Stimulated activated naive B cell treated with anti-CD40 and anti-IgM and Interleukin-4, amounts not matched to agents 10 μg/mL and 1 μg/mL and 100 μg/mL, for 72 hours (primary cell): ENCODE measurements at regions not wholly inside any gene's neighbourhood (a gene's known extent, or its start where the extent isn't known, plus 50 kb on each side); places are given as distances from the start of the nearest gene placed in this dataset.

Experiments used
- ATAC-seq, 2 donors: fragments of 150-1000 bp; cut with Tn5 transposase; replicated peaks; 2 replicates each; pipeline ENCODE4 v1.10.0; 2021; ENCODE audit warnings: moderate library complexity in 1 of 2
- DNase-seq: peaks from one replicate; pipeline ENCODE4 v3.0.0; 2021
- H3K27ac Mint-ChIP-seq: one replicate; pipeline ENCODE4 v1.8.0; 2022; ENCODE audit warnings: mild to moderate bottlenecking, mixed read lengths
- H3K27me3 Mint-ChIP-seq, 2 donors: one replicate each; pipeline ENCODE4 v1.8.0; 2022; ENCODE audit warnings: mixed read lengths in 2 of 2
- H3K36me3 Mint-ChIP-seq, 2 donors: one replicate each; pipeline ENCODE4 v1.8.0; 2022; ENCODE audit warnings: mixed read lengths in 2 of 2, mild to moderate bottlenecking in 1 of 2
- H3K4me1 Mint-ChIP-seq, 2 donors: one replicate each; pipeline ENCODE4 v1.8.0; 2022; ENCODE audit warnings: mixed read lengths in 2 of 2, mild to moderate bottlenecking in 1 of 2
- H3K4me3 Mint-ChIP-seq, 2 donors: one replicate each; pipeline ENCODE4 v1.8.0; 2022; ENCODE audit warnings: mild to moderate bottlenecking in 2 of 2, mixed read lengths in 2 of 2, moderate library complexity in 1 of 2
- H3K9me3 Mint-ChIP-seq, 2 donors: one replicate each; pipeline ENCODE4 v1.8.0; 2022; ENCODE audit warnings: mixed read lengths in 2 of 2, mild to moderate bottlenecking in 1 of 2

DNA sequence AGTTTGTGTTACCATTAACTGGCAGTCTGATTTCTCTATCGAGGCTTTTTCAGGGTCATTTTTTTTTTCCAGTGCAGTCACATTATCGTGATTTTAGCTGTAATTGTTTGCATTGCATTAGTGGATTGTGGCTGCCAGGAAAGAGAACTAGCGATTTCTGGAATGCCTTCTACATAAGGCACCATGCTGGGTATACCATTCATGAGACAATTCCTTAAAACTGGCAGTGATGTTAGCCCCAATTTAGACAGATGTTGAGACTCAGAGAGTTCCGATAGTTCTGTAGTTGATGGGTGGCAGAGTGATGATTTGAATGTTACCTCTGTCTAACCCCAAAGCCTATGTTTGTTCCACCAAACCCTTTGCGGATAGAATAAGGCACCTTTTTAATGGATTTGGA lies 175.4 kb upstream of the TENM3 start:
- ATAC-seq (no peak), DNase-seq (no peak)
- Mint-ChIP-seq H3K9me3 (peaks cover 1 to 7% of the 10 kb centered on the region in 2 donors), H3K4me1 (no peaks in the 10 kb centered on the region), H3K27ac (no peak overlapping the region), H3K4me3 (no peak overlapping the region), H3K27me3 (no peaks in the 10 kb centered on the region), H3K36me3 (no peaks in the 10 kb centered on the region)

DNA sequence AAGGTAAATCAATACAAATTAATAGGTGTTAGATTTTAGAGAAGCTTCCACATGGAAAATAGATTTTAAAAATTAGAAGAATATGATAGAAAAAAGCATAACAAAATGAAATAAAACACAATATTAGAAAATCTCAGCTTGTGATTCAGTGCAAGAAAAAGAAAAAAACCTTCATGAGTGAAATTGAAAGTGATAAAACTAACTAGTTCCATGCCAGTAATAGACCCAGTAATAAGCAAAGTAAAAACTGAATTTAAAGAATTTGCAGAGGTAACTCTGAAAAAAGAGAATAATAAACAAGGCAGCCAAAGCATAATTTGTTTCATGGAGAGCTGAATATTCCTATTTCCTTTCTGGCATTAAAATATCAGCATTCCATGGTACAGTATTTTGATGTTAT lies 174.3 kb upstream of the TENM3 start:
- peaks cover 1 to 3% of the 10 kb centered on the region in 2 donors for H3K9me3 Mint-ChIP-seq
- no peaks in the 10 kb centered on the region for H3K4me1 Mint-ChIP-seq
- no peaks in the 10 kb centered on the region for H3K27me3 Mint-ChIP-seq
- no peak overlapping the region for H3K4me3 Mint-ChIP-seq
- no peak overlapping the region for H3K27ac Mint-ChIP-seq
- DNase-seq (no peak), ATAC-seq (no peak)
- no peaks in the 10 kb centered on the region for H3K36me3 Mint-ChIP-seq

DNA sequence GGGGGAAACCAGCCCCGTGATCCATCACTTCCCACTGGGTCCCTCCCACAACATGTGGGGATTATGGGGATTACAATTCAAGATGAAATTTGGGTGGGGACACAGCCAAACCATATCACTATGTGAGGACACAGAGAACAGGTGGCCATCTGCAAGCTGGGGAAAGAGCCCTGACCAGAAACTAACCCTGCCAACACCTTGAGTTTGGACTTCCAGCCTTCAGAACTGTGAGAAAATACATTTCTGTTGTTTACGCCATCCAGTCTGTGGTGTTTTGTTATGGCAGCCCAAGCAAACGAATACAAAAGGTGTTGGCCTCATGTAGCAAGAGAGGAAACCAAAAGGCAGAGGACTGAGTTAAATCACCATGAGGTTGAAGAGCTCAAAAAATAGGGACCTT lies 169.9 kb upstream of the TENM3 start:
- ATAC-seq (no peak), DNase-seq (no peak)
- no peaks in the 10 kb centered on the region for H3K4me1 Mint-ChIP-seq
- H3K9me3 Mint-ChIP-seq, result peaks cover 6 to 7% of the 10 kb centered on the region in 2 donors
- no peak overlapping the region for H3K4me3 Mint-ChIP-seq
- no peaks in the 10 kb centered on the region for H3K36me3 Mint-ChIP-seq
- H3K27ac Mint-ChIP-seq, result no peak overlapping the region
- no peaks in the 10 kb centered on the region for H3K27me3 Mint-ChIP-seq

DNA sequence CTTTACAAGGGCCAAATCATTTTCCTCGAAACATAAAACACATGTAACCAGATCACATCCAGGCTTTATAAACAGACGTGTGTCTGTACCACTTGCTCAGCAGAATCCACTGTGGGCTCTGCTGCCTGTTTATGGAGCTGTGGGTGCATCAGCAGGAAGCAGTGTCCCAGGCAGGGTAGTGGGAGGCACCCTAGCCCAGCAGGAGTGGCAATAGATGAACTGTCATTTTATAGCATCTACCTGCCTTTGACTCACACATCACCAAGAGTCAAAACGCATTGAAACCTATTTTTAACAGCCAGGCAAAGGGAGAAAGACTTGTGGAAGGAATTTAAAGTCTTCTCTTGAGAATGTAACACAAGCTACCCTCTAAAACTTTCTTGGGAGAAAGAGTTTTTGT lies 169.1 kb upstream of the TENM3 start:
- no peaks in the 10 kb centered on the region for H3K4me1 Mint-ChIP-seq
- no peaks in the 10 kb centered on the region for H3K36me3 Mint-ChIP-seq
- peaks cover 6 to 12% of the 10 kb centered on the region in 2 donors for H3K9me3 Mint-ChIP-seq

DNA sequence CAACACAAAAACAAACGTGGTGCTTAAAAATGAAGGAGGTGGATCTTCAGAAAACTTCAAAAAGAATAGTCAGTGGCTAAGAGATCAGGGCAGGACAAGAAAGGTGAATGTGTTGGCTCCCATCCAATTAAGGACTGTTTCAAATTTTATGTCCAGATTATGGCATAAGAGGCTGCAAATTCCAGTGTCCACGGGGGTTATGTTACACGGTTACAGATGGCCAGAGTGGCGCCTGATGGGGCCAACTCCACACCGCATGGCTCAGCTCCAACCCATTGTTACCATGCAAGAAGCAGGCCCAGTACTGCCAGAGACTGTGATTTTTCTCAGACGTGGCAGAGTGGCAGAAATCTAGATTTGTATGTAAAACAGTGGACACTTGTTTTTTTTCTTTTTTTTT lies 168.4 kb upstream of the TENM3 start:
- ATAC-seq, result no peak
- H3K27ac Mint-ChIP-seq, result no peak overlapping the region
- H3K4me1 Mint-ChIP-seq, result no peaks in the 10 kb centered on the region
- no peak for DNase-seq
- H3K36me3 Mint-ChIP-seq, result no peaks in the 10 kb centered on the region
- H3K27me3 Mint-ChIP-seq, result no peaks in the 10 kb centered on the region
- peaks cover 6 to 12% of the 10 kb centered on the region in 2 donors for H3K9me3 Mint-ChIP-seq
- no peak overlapping the region for H3K4me3 Mint-ChIP-seq

More for the DNA sequence above, 169.1 kb upstream of the TENM3 start:
- DNase-seq, result no peak
- no peaks in the 10 kb centered on the region for H3K27me3 Mint-ChIP-seq
- ATAC-seq, result no peak
- no peak overlapping the region for H3K4me3 Mint-ChIP-seq
- H3K27ac Mint-ChIP-seq, result no peak overlapping the region

- no peak overlapping the region for H3K4me3 Mint-ChIP-seq
- H3K36me3 Mint-ChIP-seq, result no peaks in the 10 kb centered on the region
- ATAC-seq (no peak), DNase-seq (no peak)
- H3K27ac Mint-ChIP-seq, result no peak overlapping the region
- H3K9me3 Mint-ChIP-seq, result peaks cover 0 to 4% of the 10 kb centered on the region in 2 donors
- H3K27me3 Mint-ChIP-seq, result no peaks in the 10 kb centered on the region
- no peaks in the 10 kb centered on the region for H3K4me1 Mint-ChIP-seq
These were observed 160.3 kb upstream of the TENM3 start for GRCh38 chr4:182082910-182083309.

DNA sequence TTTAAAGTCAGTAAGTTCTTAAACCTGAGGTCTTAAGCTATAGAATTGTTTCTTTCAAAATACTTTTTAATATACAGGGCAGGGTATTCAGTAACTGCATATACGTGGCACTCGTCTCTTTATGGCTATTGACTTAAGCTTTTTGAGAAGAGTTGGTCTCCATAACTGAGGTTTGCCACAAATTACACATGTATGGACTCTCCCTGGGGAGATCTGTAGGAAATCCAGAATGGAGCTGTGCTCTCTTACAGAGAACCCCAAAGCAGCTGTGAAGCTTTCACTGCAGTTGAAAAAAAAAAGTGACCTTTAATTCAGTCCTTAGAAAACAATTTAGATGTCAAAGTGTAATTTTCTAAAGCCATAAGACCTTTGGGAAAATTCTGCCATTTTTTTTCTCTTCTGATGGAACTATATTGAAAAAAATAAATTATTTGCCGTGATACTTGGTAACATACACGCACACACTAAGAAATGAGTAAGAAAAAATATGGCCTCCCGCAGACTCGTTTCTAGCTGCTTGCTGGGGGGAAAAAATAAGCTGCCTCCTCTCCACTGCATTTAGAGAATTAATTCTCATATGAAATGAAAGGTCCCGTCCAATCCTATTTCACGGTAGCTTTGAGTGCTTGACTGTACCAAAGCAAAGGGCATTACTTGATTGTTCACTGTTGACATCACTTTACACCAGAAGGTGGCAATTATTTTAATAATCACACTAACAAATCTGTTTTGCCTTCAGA lies 159.4 kb upstream of the TENM3 start:
- H3K4me3 Mint-ChIP-seq, result no peak overlapping the region
- H3K27me3 Mint-ChIP-seq, result no peaks in the 10 kb centered on the region
- peaks cover 0 to under 1% of the 10 kb centered on the region in 2 donors for H3K9me3 Mint-ChIP-seq
- H3K4me1 Mint-ChIP-seq, result no peaks in the 10 kb centered on the region
- DNase-seq, result no peak
- no peak overlapping the region for H3K27ac Mint-ChIP-seq
- no peak for ATAC-seq
- no peaks in the 10 kb centered on the region for H3K36me3 Mint-ChIP-seq

- Mint-ChIP-seq H3K9me3 (no peaks in the 10 kb centered on the region), H3K4me1 (no peaks in the 10 kb centered on the region), H3K27ac (no peak overlapping the region), H3K4me3 (no peak overlapping the region), H3K27me3 (no peaks in the 10 kb centered on the region), H3K36me3 (no peaks in the 10 kb centered on the region)
- DNase-seq (no peak), ATAC-seq (no peak)
These were observed 158.1 kb upstream of the TENM3 start for GRCh38 chr4:182085051-182085480.

- Mint-ChIP-seq H3K9me3 (no peaks in the 10 kb centered on the region), H3K4me1 (no peaks in the 10 kb centered on the region), H3K36me3 (no peaks in the 10 kb centered on the region), H3K27ac (no peak overlapping the region), H3K27me3 (no peaks in the 10 kb centered on the region), H3K4me3 (no peak overlapping the region)
- DNase-seq (no peak), ATAC-seq (no peak)
These were observed 153.9 kb upstream of the TENM3 start for GRCh38 chr4:182089326-182089725.

DNA sequence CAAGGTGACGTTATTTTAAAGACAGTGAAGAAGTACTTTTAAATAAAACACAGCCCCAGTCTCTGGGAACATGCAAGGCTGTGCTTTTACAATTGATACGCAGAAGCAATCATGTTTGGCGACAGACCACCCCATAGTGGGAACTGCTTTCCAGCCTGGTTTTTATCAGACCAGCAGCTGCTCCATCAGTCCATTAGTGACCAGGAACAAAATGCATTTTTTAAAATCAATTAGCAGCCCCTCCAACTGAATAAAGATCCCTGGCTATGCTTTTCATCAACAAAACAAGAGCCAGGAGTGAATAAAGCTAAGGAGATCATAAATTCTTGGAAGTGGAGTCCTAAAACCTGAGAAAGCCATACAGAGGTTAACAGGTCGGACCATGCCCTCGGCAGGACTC lies 153.0 kb upstream of the TENM3 start:
- no peak overlapping the region for H3K27ac Mint-ChIP-seq
- H3K27me3 Mint-ChIP-seq, result no peaks in the 10 kb centered on the region
- H3K9me3 Mint-ChIP-seq, result peaks cover 2 to 5% of the 10 kb centered on the region in 2 donors
- no peaks in the 10 kb centered on the region for H3K4me1 Mint-ChIP-seq
- no peak for DNase-seq
- H3K4me3 Mint-ChIP-seq, result no peak overlapping the region
- no peaks in the 10 kb centered on the region for H3K36me3 Mint-ChIP-seq
- ATAC-seq, result no peak

- H3K4me1 Mint-ChIP-seq, result no peaks in the 10 kb centered on the region
- ATAC-seq (no peak), DNase-seq (no peak)
- H3K4me3 Mint-ChIP-seq, result no peak overlapping the region
- no peaks in the 10 kb centered on the region for H3K27me3 Mint-ChIP-seq
- no peak overlapping the region for H3K27ac Mint-ChIP-seq
- no peaks in the 10 kb centered on the region for H3K36me3 Mint-ChIP-seq
- peaks cover 2 to 8% of the 10 kb centered on the region in 2 donors for H3K9me3 Mint-ChIP-seq
These were observed 152.1 kb upstream of the TENM3 start for GRCh38 chr4:182091128-182091527.

- DNase-seq (no peak), ATAC-seq (no peak)
- H3K27ac Mint-ChIP-seq, result no peak overlapping the region
- no peaks in the 10 kb centered on the region for H3K27me3 Mint-ChIP-seq
- H3K36me3 Mint-ChIP-seq, result no peaks in the 10 kb centered on the region
- H3K4me1 Mint-ChIP-seq, result no peaks in the 10 kb centered on the region
- no peak overlapping the region for H3K4me3 Mint-ChIP-seq
- peaks cover 2 to 10% of the 10 kb centered on the region in 2 donors for H3K9me3 Mint-ChIP-seq
These were observed 149.8 kb upstream of the TENM3 start for GRCh38 chr4:182093431-182093831.

- H3K27ac Mint-ChIP-seq, result no peak overlapping the region
- H3K36me3 Mint-ChIP-seq, result no peaks in the 10 kb centered on the region
- H3K27me3 Mint-ChIP-seq, result no peaks in the 10 kb centered on the region
- H3K4me3 Mint-ChIP-seq, result no peak overlapping the region
- peaks cover 2 to 12% of the 10 kb centered on the region in 2 donors for H3K9me3 Mint-ChIP-seq
- ATAC-seq (no peak), DNase-seq (no peak)
- H3K4me1 Mint-ChIP-seq, result no peaks in the 10 kb centered on the region
These were observed 149.3 kb upstream of the TENM3 start for GRCh38 chr4:182093935-182094334.

- H3K27ac Mint-ChIP-seq, result no peak overlapping the region
- no peaks in the 10 kb centered on the region for H3K27me3 Mint-ChIP-seq
- peaks cover 2 to 4% of the 10 kb centered on the region in 2 donors for H3K9me3 Mint-ChIP-seq
- no peaks in the 10 kb centered on the region for H3K36me3 Mint-ChIP-seq
- ATAC-seq, result no peak
- H3K4me1 Mint-ChIP-seq, result no peaks in the 10 kb centered on the region
- DNase-seq, result no peak
- no peak overlapping the region for H3K4me3 Mint-ChIP-seq
These were observed 141.6 kb upstream of the TENM3 start for GRCh38 chr4:182101618-182102017.

DNA sequence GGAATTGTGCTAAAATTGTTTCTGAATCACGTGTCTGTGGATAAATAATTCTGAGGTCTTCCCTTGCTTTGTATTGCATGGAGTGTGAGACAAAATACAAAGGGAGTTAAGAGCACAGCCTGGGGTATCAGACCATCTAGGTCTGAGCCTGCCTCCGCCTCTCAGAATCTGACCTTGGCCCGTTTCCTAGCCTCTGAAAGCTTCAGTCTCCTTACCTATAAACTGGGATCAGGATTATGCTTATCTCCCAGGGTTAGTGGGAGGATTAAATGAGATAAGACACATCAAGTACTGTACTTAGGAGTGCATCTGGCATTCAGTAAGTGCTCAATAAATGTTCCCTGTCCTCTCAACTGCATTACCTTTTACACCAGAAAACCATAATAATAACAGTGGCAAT lies 140.6 kb upstream of the TENM3 start:
- Mint-ChIP-seq H3K4me1 (no peaks in the 10 kb centered on the region), H3K27me3 (no peaks in the 10 kb centered on the region), H3K36me3 (no peaks in the 10 kb centered on the region), H3K27ac (no peak overlapping the region), H3K9me3 (peaks cover 2 to 4% of the 10 kb centered on the region in 2 donors), H3K4me3 (no peak overlapping the region)
- DNase-seq (no peak), ATAC-seq (no peak)
